VCaP (cell line): ENCODE measurements at regions not wholly inside any gene's neighbourhood (a gene's known extent, or its start where the extent isn't known, plus 50 kb on each side); places are given as distances from the start of the nearest gene placed in this dataset.

ENCODE experiments used
- H3K27ac ChIP-seq: fragments of 450-650 bp; 2 replicates; pipeline ENCODE4 v1.5.1; 2017
- CTCF ChIP-seq: fragments of 450-650 bp; conservative IDR thresholded peaks from 2 replicates; pipeline ENCODE4 v1.5.1; 2017; ENCODE audit warnings: mild to moderate bottlenecking, moderate library complexity

DNA sequence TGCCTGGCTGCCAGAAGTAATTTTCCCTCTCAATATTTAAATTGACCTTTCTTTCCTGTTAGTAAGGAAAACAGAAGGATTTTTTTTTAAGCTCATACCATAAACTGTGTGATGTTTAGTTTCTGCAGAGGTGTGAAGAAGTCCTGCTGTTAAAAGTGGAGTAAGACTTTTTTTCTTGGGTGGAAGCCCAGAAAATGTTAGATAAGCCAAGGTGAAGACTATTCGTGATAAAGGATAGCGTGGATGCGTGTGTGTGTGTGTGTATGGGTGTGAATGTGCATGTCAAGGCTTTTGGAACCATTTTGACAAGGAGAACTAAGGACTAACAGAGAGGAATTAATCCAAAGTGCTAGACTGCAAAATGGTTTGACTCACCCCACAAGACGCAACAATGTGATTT is 152.9 kb upstream of the SEL1L start:
- H3K27ac ChIP-seq, result no peak overlapping the region
- TF ChIP-seq CTCF, result no peak

DNA sequence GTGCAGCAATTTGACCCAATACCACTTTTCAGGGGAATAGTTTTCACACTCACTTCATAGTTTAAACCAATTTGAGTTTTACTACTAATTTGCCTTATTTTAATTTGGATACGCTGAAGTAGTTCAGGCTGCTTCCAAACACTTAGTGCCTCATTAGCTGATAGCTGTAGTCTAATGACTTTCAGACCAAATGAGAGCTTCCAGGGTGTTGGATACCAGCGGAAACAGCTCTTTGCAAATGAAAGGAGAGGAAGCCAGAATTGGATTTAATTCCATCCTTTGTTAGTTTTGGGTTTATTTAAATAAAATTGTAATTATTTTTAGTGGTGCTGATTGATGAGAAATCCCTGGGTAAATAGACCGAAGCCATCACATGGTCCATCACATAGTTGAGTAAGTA is 158.3 kb upstream of the SEL1L start:
- no peak overlapping the region for H3K27ac ChIP-seq
- TF ChIP-seq CTCF, result no peak

- TF ChIP-seq CTCF, result no peak
- peak overlapping the region; percentile 22; the same call in 1 of the 2 replicates for H3K27ac ChIP-seq
Observed at GRCh38 chr14:81694419-81694818, 160.8 kb upstream of the SEL1L start.

- H3K27ac ChIP-seq, result no peak overlapping the region
- no peak for TF ChIP-seq CTCF
Observed at GRCh38 chr14:81709681-81710080, 176.0 kb upstream of the SEL1L start.

- TF ChIP-seq CTCF, result peak; percentile 83
Observed at GRCh38 chr14:81710232-81710845, 176.7 kb upstream of the SEL1L start.

DNA sequence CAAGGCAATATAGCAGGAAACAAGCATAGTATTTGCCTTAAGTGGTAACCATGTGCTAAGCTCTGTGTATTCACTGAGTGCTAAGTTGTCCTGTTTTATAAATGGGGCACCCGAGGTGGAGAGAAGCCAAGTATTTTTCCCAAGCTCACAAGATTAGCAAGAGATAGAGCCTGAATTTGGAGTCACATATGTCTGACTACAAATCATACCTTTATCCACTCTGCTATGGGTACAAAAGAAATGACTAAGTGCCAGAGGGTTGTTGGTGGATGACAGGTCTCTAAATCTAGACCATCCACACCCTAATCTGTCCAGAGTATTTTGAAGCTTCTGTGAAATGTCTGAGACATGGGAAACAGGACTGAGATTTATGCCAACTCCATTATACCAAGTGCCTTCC is 182.1 kb upstream of the SEL1L start:
- no peak for TF ChIP-seq CTCF
- no peak overlapping the region for H3K27ac ChIP-seq

More at GRCh38 chr14:81710232-81710845, 176.7 kb upstream of the SEL1L start:
- no peak overlapping the region for H3K27ac ChIP-seq

GRCh38 chr14:81716953-81717352 is 183.3 kb upstream of the SEL1L start:
- TF ChIP-seq CTCF, result no peak

More at GRCh38 chr14:81716953-81717352, 183.3 kb upstream of the SEL1L start:
- no peak overlapping the region for H3K27ac ChIP-seq
